Panc1 (cell line): ENCODE measurements at regions not wholly inside any gene's neighbourhood (a gene's known extent, or its start where the extent isn't known, plus 50 kb on each side); places are given as distances from the start of the nearest gene placed in this dataset.

Source experiments
- ATAC-seq: fragments of 200-7000 bp; cut with Tn5 transposase; 2 replicates; pipeline ENCODE4 v1.9.1; 2020; ENCODE audit warnings: mild to moderate bottlenecking, moderate library complexity
- BruUV-seq: library from RNA; stranded (reverse); fragments of 400-500 nt; replicated peaks from 2 replicates; lab custom pipeline; 2021; lab: Mats Ljungman, UMichigan
- CTCF ChIA-PET: fragments of 300-600 bp; sonication (Branson Sonifier 250); formaldehyde crosslinking; loops from one replicate; lab custom pipeline; 2022; ENCODE audit warnings: antibody characterized with exemption; lab: Charles Lee
- POLR2A ChIA-PET: fragments of 300-600 bp; sonication (Branson Sonifier 250); formaldehyde crosslinking; loops from one replicate; lab custom pipeline; 2022; ENCODE audit warnings: antibody characterized with exemption; lab: Charles Lee
- DNase-seq: peaks from one replicate; pipeline ENCODE4 v3.0.0-alpha.2; 2010; ENCODE audit warnings: low read depth, low spot score
- H3K27ac ChIP-seq: 2 replicates; pipeline ENCODE4 v1.5.1; 2011; ENCODE audit warnings: mild to moderate bottlenecking, low read length, inconsistent platforms
- H3K27me3 ChIP-seq: fragments of 200-500 bp; sonication (Bioruptor generic); 2 replicates; pipeline ENCODE4 v1.6.0; 2014; ENCODE audit warnings: low read length, inconsistent platforms; ENCODE audit not compliant: control insufficient read depth, insufficient read depth
- H3K36me3 ChIP-seq: fragments of 200-500 bp; sonication (Bioruptor generic); 2 replicates; pipeline ENCODE4 v1.5.1; 2014; ENCODE audit warnings: inconsistent platforms, mild to moderate bottlenecking, low read length, moderate library complexity; ENCODE audit not compliant: control insufficient read depth, insufficient read depth
- H3K4me1 ChIP-seq: 2 replicates; pipeline ENCODE4 v1.5.1; 2011; ENCODE audit warnings: inconsistent platforms, mild to moderate bottlenecking, low read length, moderate library complexity; ENCODE audit not compliant: control insufficient read depth, insufficient read depth
- H3K4me3 ChIP-seq, 2 experiments: 2 replicates each; pipeline ENCODE4 v1.5.1; 2011 to 2012; ENCODE audit warnings: low read depth in 2 of 2, low read length in 2 of 2, mild to moderate bottlenecking in 2 of 2, inconsistent platforms in 1 of 2, moderate library complexity in 1 of 2
- H3K9me3 ChIP-seq: fragments of 200-500 bp; sonication (Bioruptor generic); 2 replicates; pipeline ENCODE4 v1.5.1; 2014; ENCODE audit warnings: low read depth, mild to moderate bottlenecking, inconsistent platforms, low read length, moderate library complexity; ENCODE audit not compliant: control insufficient read depth, insufficient read depth
- POLR2AphosphoS5 ChIP-seq: IDR thresholded peaks from 2 replicates; pipeline ENCODE4 v1.6.1; 2012; ENCODE audit warnings: mild to moderate bottlenecking, low read depth, low read length, moderate library complexity
- SIN3A ChIP-seq: IDR thresholded peaks from 2 replicates; pipeline ENCODE4 v1.6.1; 2012; ENCODE audit warnings: low read depth, mild to moderate bottlenecking, low read length, moderate library complexity, borderline replicate concordance; ENCODE audit not compliant: insufficient read depth
- TCF7L2 ChIP-seq: IDR thresholded peaks from 2 replicates; pipeline ENCODE4 v1.6.1; 2011; ENCODE audit warnings: mild to moderate bottlenecking, low read depth, low read length, inconsistent platforms
- in situ Hi-C: cut with HindIII; loops from 2 replicates; pipeline ENCODE4 v1.10.0; 2016; ENCODE audit warnings: low sequenced_read_pairs, low pct_unique_long_range_greater_than_20kb
- intact Hi-C: fragments of 100-400 bp; cut with micrococcal nuclease; formaldehyde crosslinking; loops from one replicate; pipeline ENCODE4 v1.10.0; 2022; ENCODE audit not compliant: unreplicated experiment
- TF ChIP-seq, protein P1 (sequence below): fragments of 450-650 bp; IDR thresholded peaks from 2 replicates; pipeline ENCODE4 v1.5.1; 2017; ENCODE audit warnings: mild to moderate bottlenecking
- TF ChIP-seq, protein P2 (sequence below), 2 experiments: IDR thresholded peaks; 2 replicates each; pipeline ENCODE4 v1.6.1; 2011 to 2012; ENCODE audit warnings: low read depth in 2 of 2, control low read depth in 1 of 2, low read length in 1 of 2, mild to moderate bottlenecking in 1 of 2, moderate library complexity in 1 of 2; ENCODE audit not compliant: insufficient read depth in 1 of 2

DNA sequence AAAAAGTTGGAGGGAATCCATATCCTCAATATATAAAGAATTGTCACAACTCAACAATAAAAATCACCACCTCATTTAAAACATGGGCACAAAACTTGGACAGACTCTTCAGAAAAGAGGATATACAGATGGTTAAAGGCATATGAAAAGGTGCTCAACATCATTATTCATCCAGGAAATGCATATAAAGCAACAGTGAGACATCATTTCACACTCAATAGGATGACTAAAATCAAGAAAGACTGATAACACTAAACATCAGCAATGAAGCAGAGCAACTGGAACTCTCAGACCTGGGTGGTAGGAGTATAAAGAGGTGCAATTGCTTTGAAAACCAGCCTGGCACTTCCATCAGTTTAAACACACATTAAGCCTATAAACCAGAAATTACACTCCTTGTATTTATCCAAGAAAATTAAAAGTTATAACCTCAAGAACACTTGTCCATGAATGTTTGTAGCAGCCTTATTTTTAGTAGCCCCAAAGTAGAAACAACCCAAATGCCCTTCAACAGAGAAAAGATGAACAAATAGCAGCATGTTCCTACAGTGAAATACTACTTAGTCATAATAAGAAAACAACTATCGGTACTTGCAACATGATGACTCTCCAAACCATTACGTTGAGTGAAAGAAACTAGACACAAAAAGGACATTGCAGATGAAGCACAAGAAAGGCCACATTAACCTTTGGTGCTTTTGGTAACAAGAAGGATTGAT, 79.1 kb upstream of the TANC1 start:
- no peak for TF ChIP-seq POLR2AphosphoS5
- TF ChIP-seq, protein P1, sequence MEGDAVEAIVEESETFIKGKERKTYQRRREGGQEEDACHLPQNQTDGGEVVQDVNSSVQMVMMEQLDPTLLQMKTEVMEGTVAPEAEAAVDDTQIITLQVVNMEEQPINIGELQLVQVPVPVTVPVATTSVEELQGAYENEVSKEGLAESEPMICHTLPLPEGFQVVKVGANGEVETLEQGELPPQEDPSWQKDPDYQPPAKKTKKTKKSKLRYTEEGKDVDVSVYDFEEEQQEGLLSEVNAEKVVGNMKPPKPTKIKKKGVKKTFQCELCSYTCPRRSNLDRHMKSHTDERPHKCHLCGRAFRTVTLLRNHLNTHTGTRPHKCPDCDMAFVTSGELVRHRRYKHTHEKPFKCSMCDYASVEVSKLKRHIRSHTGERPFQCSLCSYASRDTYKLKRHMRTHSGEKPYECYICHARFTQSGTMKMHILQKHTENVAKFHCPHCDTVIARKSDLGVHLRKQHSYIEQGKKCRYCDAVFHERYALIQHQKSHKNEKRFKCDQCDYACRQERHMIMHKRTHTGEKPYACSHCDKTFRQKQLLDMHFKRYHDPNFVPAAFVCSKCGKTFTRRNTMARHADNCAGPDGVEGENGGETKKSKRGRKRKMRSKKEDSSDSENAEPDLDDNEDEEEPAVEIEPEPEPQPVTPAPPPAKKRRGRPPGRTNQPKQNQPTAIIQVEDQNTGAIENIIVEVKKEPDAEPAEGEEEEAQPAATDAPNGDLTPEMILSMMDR = no peak
- TF ChIP-seq SIN3A = no peak
- TF ChIP-seq TCF7L2 = no peak
- TF ChIP-seq, protein P2, sequence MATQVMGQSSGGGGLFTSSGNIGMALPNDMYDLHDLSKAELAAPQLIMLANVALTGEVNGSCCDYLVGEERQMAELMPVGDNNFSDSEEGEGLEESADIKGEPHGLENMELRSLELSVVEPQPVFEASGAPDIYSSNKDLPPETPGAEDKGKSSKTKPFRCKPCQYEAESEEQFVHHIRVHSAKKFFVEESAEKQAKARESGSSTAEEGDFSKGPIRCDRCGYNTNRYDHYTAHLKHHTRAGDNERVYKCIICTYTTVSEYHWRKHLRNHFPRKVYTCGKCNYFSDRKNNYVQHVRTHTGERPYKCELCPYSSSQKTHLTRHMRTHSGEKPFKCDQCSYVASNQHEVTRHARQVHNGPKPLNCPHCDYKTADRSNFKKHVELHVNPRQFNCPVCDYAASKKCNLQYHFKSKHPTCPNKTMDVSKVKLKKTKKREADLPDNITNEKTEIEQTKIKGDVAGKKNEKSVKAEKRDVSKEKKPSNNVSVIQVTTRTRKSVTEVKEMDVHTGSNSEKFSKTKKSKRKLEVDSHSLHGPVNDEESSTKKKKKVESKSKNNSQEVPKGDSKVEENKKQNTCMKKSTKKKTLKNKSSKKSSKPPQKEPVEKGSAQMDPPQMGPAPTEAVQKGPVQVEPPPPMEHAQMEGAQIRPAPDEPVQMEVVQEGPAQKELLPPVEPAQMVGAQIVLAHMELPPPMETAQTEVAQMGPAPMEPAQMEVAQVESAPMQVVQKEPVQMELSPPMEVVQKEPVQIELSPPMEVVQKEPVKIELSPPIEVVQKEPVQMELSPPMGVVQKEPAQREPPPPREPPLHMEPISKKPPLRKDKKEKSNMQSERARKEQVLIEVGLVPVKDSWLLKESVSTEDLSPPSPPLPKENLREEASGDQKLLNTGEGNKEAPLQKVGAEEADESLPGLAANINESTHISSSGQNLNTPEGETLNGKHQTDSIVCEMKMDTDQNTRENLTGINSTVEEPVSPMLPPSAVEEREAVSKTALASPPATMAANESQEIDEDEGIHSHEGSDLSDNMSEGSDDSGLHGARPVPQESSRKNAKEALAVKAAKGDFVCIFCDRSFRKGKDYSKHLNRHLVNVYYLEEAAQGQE (IDR thresholded peaks at IDR 0.05; ENCODE audit: insufficient read depth in 1 of 2, low read depth in 2 of 2, low read length in 1 of 2) = no peak
- no peaks in the 10 kb centered on the region for H3K36me3 ChIP-seq
- H3K9me3 ChIP-seq = no peaks in the 10 kb centered on the region
- H3K4me3 ChIP-seq = no peak overlapping the region
- no TSS peak for BruUV-seq
- in situ Hi-C loops = no loop called here
- DNase-seq (no peak), ATAC-seq (no peak)
- ChIA-PET CTCF (no interaction called here), POLR2A (no interaction called here)
- no peak overlapping the region for H3K27ac ChIP-seq
- intact Hi-C loops = no loop called here
- peaks cover 2% of the 10 kb centered on the region; the same call in 1 of the 2 replicates for H3K27me3 ChIP-seq
- H3K4me1 ChIP-seq = no peaks in the 10 kb centered on the region

DNA sequence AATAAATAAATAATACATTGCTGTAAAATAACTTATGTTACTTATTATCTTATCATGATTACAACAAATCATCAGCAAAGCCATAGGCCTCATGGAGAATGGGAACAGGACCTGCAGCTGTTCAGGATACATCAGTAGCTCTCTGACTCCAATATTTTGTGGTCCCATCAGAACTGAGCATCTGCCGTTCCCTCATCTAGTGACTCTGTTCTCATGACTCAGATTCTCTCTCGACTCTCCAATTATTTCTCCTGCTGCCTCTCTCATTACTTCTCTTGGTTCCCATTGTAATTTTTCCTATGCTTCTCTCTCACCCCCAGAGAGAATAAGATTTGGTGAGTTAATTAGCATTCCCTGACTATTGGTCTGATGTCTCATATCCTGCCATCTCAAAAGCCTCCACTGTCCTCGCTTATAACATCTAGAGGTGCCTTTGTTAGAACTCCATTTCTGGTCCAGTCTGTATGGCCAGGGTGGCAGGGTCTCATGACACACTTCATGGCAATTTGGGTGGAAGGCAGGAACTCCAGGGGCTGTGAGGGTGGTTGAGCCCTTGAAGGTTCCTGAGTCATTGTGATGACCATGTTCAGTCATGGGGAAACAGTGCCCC, 78.0 kb upstream of the TANC1 start:
- TF ChIP-seq, protein P1 = no peak
- TF ChIP-seq SIN3A (no peak), POLR2AphosphoS5 (no peak), TCF7L2 (no peak)
- TF ChIP-seq, protein P2 (IDR thresholded peaks at IDR 0.05; ENCODE audit: insufficient read depth in 1 of 2, low read depth in 2 of 2, low read length in 1 of 2) = no peak
- no peaks in the 10 kb centered on the region for H3K9me3 ChIP-seq
- in situ Hi-C loops = no loop called here
- H3K27me3 ChIP-seq = peaks cover 2% of the 10 kb centered on the region; the same call in 1 of the 2 replicates
- no peaks in the 10 kb centered on the region for H3K4me1 ChIP-seq
- H3K36me3 ChIP-seq = no peaks in the 10 kb centered on the region
- no peak for DNase-seq
- H3K4me3 ChIP-seq = no peak overlapping the region
- intact Hi-C loops = no loop called here
- ATAC-seq = no peak
- POLR2A ChIA-PET = interaction anchor here (0.6 kb wide), 1 partner anchor 72 kb away, joined by 10 read pairs; no protein-coding TSS in a partner anchor
- H3K27ac ChIP-seq = no peak overlapping the region
- CTCF ChIA-PET = no interaction called here
- no TSS peak for BruUV-seq
